Hepatocyte (in vitro differentiated cells): ENCODE measurements at regions not wholly inside any gene's neighbourhood (a gene's known extent, or its start where the extent isn't known, plus 50 kb on each side); places are given as distances from the start of the nearest gene placed in this dataset.

Experiments
- CTCF ChIP-seq: fragments of 200-600 bp; sonication (generic); IDR thresholded peaks from 2 replicates; pipeline ENCODE4 v1.5.1; 2016; ENCODE audit warnings: antibody characterized with exemption, mild to moderate bottlenecking; ENCODE audit not compliant: poor library complexity
- EZH2 ChIP-seq: fragments of 200-600 bp; sonication (generic); IDR thresholded peaks from 2 replicates; pipeline ENCODE4 v1.6.1; 2016; ENCODE audit warnings: antibody characterized with exemption, mild to moderate bottlenecking, borderline replicate concordance

- TF ChIP-seq CTCF (no peak), EZH2 (no peak)
These were observed 56.3 kb upstream of the UBE2E3 start for GRCh38 chr2:180924063-180924462.
